OCI-LY7 (cell line): ENCODE measurements at regions not wholly inside any gene's neighbourhood (a gene's known extent, or its start where the extent isn't known, plus 50 kb on each side); places are given as distances from the start of the nearest gene placed in this dataset.

Experiments
- EZH2phosphoT487 ChIP-seq: fragments of 200-600 bp; sonication (generic); IDR thresholded peaks from 2 replicates; pipeline ENCODE4 v1.6.1; 2018; ENCODE audit warnings: low read depth, borderline replicate concordance, mild to moderate bottlenecking, mixed run types, antibody characterized with exemption, low read length, moderate library complexity, mixed read lengths
- TF ChIP-seq, protein P1 (sequence below): fragments of 200-600 bp; sonication (generic); conservative IDR thresholded peaks from 2 replicates; pipeline ENCODE4 v1.5.1; 2014; ENCODE audit warnings: mild to moderate bottlenecking, antibody characterized with exemption, low read length, moderate library complexity, mixed read lengths

DNA sequence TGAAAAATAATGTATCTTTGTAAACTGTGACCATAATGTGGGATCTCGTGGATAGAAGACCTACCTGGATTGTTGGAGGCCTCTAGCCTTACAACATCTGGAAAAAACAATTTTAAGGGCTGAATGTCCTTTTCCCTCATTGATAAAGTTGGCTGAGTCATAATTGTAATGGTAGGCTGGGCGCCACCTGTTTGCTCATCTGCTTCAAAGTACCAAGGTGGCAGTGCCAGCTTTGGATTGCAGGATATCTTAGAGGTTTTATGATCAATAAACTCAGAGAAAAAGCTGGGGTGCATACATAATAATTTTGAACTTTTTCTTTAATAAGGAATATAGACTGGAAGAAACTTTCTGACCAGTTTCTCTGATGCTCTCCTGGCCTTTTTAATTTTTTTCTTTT lies 653.4 kb downstream of the MMUT start:
- TF ChIP-seq, protein P1, sequence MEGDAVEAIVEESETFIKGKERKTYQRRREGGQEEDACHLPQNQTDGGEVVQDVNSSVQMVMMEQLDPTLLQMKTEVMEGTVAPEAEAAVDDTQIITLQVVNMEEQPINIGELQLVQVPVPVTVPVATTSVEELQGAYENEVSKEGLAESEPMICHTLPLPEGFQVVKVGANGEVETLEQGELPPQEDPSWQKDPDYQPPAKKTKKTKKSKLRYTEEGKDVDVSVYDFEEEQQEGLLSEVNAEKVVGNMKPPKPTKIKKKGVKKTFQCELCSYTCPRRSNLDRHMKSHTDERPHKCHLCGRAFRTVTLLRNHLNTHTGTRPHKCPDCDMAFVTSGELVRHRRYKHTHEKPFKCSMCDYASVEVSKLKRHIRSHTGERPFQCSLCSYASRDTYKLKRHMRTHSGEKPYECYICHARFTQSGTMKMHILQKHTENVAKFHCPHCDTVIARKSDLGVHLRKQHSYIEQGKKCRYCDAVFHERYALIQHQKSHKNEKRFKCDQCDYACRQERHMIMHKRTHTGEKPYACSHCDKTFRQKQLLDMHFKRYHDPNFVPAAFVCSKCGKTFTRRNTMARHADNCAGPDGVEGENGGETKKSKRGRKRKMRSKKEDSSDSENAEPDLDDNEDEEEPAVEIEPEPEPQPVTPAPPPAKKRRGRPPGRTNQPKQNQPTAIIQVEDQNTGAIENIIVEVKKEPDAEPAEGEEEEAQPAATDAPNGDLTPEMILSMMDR: no peak
- TF ChIP-seq EZH2phosphoT487: no peak
